ENCODE measurements at regions not wholly inside any gene's neighbourhood (a gene's known extent, or its start where the extent isn't known, plus 50 kb on each side); places are given as distances from the start of the nearest gene placed in this dataset.

DNA sequence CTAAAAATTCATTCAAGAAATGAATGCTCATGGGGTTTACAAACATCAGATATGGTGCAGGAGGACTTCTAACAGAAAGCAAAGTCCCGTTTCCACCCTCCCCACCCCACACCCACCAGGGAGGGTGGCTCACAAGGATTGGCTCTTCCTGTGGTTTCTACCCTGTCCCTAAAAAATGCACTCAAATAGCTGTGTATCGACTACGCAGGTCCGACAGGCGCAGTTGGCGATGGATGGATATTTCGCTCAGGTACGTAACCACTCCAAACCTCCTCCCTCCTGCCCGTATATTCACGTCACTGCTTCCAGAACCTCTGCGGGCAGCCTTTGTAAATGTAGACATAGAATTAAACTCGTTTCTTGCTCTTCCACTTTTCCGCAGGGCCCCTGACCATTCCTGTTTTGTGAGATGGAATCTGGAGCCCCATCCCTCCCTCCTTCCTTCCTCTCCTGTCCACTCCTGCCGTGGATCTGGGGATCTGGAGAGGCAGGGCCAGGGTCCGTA, 264.3 kb downstream of the BMP7 start:
- Histone ChIP-seq H3K27ac (no peak overlapping the region), H3K4me3 (no peak overlapping the region), H3K9me3 (ENCODE audit: low read depth, low read length) (no peaks in the 10 kb centered on the region), H3K9ac (ENCODE audit: insufficient read length) (no peak overlapping the region), H3K36me3 (ENCODE audit: insufficient read depth, low read length) (no peaks in the 10 kb centered on the region)
- DNase-seq (ENCODE audit: low read depth, low spot score) = no peak
- TF ChIP-seq POLR2AphosphoS5 (IDR thresholded peaks at IDR 0.05; ENCODE audit: borderline replicate concordance, low read depth, low read length) = no peak
- TF ChIP-seq EZH2 (IDR thresholded peaks at IDR 0.05) = no peak
- TF ChIP-seq FOXP2 (optimal IDR thresholded peaks at IDR 0.05; ENCODE audit: control extremely low read depth, extremely low read length, insufficient read depth) = no peak

DNA sequence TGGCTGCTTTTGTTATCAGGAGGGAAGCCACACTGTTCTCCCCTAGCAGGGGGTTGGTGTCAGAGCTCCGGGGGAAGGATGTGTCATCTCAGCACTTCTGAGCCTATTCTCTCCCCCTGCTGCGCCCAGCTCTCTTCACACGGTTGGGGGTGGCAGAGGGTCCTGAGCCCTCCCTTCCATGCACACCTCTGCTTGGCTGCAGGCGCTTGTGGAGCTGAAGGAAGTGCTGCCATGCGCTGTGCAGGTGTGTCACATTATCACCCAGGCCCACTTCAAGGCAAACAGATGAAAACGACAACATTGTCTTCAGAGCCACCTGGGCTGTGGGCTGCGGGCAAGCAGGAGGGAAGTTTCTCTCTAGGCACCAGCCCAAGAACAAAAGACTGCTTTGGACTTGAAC, 263.4 kb downstream of the BMP7 start:
- H3K36me3 ChIP-seq (ENCODE audit: insufficient read depth, low read length) = no peaks in the 10 kb centered on the region
- TF ChIP-seq POLR2AphosphoS5 (IDR thresholded peaks at IDR 0.05; ENCODE audit: borderline replicate concordance, low read depth, low read length) (no peak), FOXP2 (optimal IDR thresholded peaks at IDR 0.05; ENCODE audit: control extremely low read depth, extremely low read length, insufficient read depth) (no peak), EZH2 (IDR thresholded peaks at IDR 0.05) (no peak)
- H3K9me3 ChIP-seq (ENCODE audit: low read depth, low read length) = no peaks in the 10 kb centered on the region
- no peak for DNase-seq (ENCODE audit: low read depth, low spot score)
- no peak overlapping the region for H3K27ac ChIP-seq
- H3K9ac ChIP-seq (ENCODE audit: insufficient read length) = no peak overlapping the region
- no peak overlapping the region for H3K4me3 ChIP-seq

DNA sequence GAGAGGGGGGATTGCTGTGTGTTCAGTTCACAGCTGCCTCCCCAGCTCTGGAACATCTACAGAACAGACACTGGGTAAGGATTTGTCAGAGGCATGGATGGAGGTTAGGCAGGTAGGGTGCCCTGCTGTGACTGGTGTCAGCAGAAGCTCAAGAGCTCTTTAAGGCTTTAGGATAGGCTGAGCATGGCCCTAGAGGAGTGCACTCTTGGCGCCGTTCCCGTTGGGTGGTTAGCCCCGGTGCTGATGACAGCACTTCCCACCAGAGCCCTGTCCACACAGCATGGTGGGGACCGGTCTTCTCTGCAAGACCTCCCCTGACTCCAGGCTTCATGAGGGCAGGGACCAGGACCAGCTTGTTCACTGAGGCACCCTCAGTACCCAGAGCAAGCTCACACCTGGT, 262.0 kb downstream of the BMP7 start:
- no peak overlapping the region for H3K9ac ChIP-seq (ENCODE audit: insufficient read length)
- no peaks in the 10 kb centered on the region for H3K9me3 ChIP-seq (ENCODE audit: low read depth, low read length)
- no peak overlapping the region for H3K27ac ChIP-seq
- H3K36me3 ChIP-seq (ENCODE audit: insufficient read depth, low read length) = no peaks in the 10 kb centered on the region
- DNase-seq (ENCODE audit: low read depth, low spot score) = no peak
- TF ChIP-seq EZH2 (IDR thresholded peaks at IDR 0.05) (no peak), POLR2AphosphoS5 (IDR thresholded peaks at IDR 0.05; ENCODE audit: borderline replicate concordance, low read depth, low read length) (no peak), FOXP2 (optimal IDR thresholded peaks at IDR 0.05; ENCODE audit: control extremely low read depth, extremely low read length, insufficient read depth) (no peak)
- no peak overlapping the region for H3K4me3 ChIP-seq

DNA sequence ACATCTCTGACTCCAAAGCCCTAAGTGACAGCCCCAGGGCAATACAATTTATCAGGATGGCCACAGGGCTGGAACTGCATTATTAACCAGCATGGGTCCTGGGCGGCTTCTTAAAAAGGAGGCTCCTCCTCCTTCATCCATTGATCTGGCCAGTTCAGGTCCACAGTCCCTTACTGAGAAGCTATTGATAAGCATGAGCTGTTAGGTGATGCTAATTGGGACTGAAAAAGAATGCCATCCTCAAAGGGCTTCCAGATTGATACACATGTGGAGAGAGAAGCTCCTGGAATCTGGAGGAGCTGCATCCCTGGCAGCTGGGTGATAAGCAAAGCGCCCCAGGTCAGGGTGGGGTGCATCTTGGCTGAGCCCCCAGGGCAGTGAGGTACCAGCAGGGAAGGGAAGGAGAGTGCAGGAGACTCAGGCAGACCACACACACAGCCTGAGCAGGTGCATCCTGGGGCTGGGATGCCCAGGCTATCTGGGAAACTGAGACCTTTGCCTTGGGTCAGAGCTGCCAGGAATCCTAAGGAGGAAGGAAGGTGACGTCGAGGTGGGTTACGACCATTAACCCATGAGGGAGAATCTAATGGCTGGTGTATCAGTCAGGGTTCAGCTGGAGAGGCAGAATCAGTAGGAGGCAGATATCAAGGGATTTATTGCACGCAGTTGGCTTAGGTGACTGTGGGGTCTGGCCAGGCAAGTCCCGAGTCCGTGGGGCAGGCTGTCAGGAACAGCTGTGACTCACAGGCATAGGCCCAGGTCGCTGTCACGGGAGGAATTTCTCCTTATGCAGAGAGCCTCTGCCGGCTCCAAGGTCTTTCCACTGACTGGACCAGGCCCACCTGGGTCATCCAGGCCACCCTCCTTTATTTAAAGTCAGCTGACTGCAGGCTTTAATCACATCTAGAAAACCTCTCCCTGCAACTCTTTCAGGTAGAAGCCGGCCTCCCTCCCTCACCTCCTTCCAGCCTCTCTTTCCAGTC, 261.2 kb downstream of the BMP7 start:
- H3K4me3 ChIP-seq = no peak overlapping the region
- no peak overlapping the region for H3K9ac ChIP-seq (ENCODE audit: insufficient read length)
- no peak for DNase-seq (ENCODE audit: low read depth, low spot score)
- no peak overlapping the region for H3K27ac ChIP-seq
- H3K9me3 ChIP-seq (ENCODE audit: low read depth, low read length) = no peaks in the 10 kb centered on the region
- no peak for TF ChIP-seq EZH2 (IDR thresholded peaks at IDR 0.05)
- no peak for TF ChIP-seq POLR2AphosphoS5 (IDR thresholded peaks at IDR 0.05; ENCODE audit: borderline replicate concordance, low read depth, low read length)
- no peak for TF ChIP-seq FOXP2 (optimal IDR thresholded peaks at IDR 0.05; ENCODE audit: control extremely low read depth, extremely low read length, insufficient read depth)
- no peaks in the 10 kb centered on the region for H3K36me3 ChIP-seq (ENCODE audit: insufficient read depth, low read length)

DNA sequence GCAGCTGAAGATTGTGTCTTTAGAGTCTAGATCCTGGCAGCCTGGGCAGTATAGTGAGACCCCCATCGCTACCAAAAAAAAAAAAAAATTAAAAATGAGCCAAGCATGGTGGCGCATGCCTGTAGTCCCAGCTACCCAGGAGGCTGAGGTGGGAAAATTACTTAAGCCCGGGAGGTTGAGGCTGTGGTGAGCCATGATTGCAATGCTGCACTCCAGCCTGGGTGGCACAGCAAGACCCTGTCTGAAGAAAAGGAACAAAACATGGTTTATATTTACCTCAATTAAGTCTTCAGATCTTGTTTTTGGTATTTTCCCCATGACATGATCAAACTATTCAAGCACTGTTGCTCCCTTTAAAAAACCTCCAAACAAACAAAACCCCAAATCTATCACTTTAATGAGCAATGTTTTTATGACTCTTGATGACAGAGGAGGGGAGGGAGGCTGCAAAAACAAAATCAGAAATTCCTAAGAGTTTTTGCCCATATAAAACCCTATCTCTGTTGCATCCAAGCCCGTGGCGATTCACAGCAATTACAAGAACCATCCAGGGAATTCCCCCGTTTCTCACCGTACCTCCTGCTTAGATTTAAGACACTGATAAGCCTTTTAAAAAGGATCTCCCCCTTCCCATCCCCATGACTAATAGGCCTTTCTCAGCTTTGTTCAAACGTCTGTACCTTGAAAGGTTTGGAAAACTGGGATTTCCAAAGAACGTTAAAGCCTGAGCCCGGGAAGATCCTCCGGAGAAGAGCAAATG, 259.9 kb downstream of the BMP7 start:
- Histone ChIP-seq H3K36me3 (ENCODE audit: insufficient read depth, low read length) (no peaks in the 10 kb centered on the region), H3K9ac (ENCODE audit: insufficient read length) (no peak overlapping the region), H3K4me3 (no peak overlapping the region), H3K27ac (no peak overlapping the region), H3K9me3 (ENCODE audit: low read depth, low read length) (no peaks in the 10 kb centered on the region)
- TF ChIP-seq FOXP2 (optimal IDR thresholded peaks at IDR 0.05; ENCODE audit: control extremely low read depth, extremely low read length, insufficient read depth) = no peak
- DNase-seq (ENCODE audit: low read depth, low spot score) = no peak

DNA sequence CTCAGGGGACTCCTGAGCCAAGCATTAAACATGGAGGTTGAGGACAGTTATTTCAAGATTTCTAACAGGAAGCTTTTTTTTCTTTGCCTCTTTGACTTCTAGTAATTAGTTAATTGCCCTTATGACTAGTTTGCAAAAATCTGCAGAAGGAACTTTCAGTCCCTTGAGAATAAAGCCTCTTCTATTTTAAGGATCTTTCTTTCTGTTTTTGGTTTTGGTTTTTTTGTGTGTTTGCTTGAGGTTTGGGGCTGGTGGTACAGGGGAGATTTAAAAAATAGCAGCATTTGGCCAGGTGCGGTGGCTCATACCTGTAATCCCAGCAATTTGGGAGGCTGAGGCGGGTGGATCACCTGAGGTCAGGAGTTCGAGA, 259.3 kb downstream of the BMP7 start:
- no peak overlapping the region for H3K4me3 ChIP-seq
- DNase-seq (ENCODE audit: low read depth, low spot score) = no peak
- no peaks in the 10 kb centered on the region for H3K36me3 ChIP-seq (ENCODE audit: insufficient read depth, low read length)
- no peak overlapping the region for H3K27ac ChIP-seq
- no peaks in the 10 kb centered on the region for H3K9me3 ChIP-seq (ENCODE audit: low read depth, low read length)
- no peak overlapping the region for H3K9ac ChIP-seq (ENCODE audit: insufficient read length)
- TF ChIP-seq FOXP2 (optimal IDR thresholded peaks at IDR 0.05; ENCODE audit: control extremely low read depth, extremely low read length, insufficient read depth) = no peak
- TF ChIP-seq POLR2AphosphoS5 (IDR thresholded peaks at IDR 0.05; ENCODE audit: borderline replicate concordance, low read depth, low read length) = no peak
- no peak for TF ChIP-seq EZH2 (IDR thresholded peaks at IDR 0.05)

DNA sequence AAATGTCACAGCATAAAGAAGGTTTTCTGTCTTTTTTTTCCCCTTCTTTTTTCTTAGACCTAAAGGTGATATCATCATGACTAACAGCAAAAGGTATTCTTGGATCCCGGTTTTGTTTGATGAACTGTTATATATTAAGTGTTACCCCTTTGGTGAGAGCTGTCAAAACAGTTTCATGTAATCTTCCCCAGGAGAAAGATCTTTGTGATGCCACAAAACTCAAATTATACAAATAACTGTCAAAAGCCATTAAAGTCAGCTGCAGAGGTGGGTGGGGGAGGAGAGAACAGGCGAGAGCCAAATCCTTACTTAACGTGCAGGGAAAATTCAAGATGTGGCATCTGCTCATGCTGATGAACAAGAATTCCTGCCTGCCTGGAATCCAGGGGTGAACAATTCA, 258.2 kb downstream of the BMP7 start:
- TF ChIP-seq FOXP2 (optimal IDR thresholded peaks at IDR 0.05; ENCODE audit: control extremely low read depth, extremely low read length, insufficient read depth) = no peak
- no peak for TF ChIP-seq POLR2AphosphoS5 (IDR thresholded peaks at IDR 0.05; ENCODE audit: borderline replicate concordance, low read depth, low read length)
- no peak for TF ChIP-seq EZH2 (IDR thresholded peaks at IDR 0.05)
- no peak overlapping the region for H3K27ac ChIP-seq
- H3K9ac ChIP-seq (ENCODE audit: insufficient read length) = no peak overlapping the region
- H3K4me3 ChIP-seq = no peak overlapping the region
- DNase-seq (ENCODE audit: low read depth, low spot score) = no peak
- no peaks in the 10 kb centered on the region for H3K36me3 ChIP-seq (ENCODE audit: insufficient read depth, low read length)
- H3K9me3 ChIP-seq (ENCODE audit: low read depth, low read length) = no peaks in the 10 kb centered on the region

DNA sequence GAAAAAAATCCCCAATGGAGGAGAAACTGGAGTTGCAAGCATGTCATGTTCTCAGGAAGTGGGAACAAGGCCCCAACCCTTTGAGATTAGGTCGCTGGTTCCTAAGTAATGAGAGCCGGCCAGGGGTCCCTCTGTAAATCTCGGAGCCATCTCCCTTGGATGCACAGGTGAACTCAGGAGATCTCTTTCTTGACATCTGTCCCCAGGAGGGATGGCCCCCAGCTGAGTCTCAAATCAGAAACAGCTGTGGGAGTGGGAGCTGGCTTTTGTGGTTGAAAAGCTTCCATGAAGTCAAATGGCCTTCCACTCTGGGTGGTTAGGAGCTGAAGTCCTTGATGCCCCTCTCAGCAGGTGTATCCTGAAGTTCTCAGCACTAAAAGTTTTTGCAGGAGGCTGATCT, 257.1 kb downstream of the BMP7 start:
- Histone ChIP-seq H3K36me3 (ENCODE audit: insufficient read depth, low read length) (no peaks in the 10 kb centered on the region), H3K9ac (ENCODE audit: insufficient read length) (no peak overlapping the region), H3K4me3 (no peak overlapping the region), H3K27ac (no peak overlapping the region), H3K9me3 (ENCODE audit: low read depth, low read length) (no peaks in the 10 kb centered on the region)
- no peak for DNase-seq (ENCODE audit: low read depth, low spot score)
- TF ChIP-seq POLR2AphosphoS5 (IDR thresholded peaks at IDR 0.05; ENCODE audit: borderline replicate concordance, low read depth, low read length) (no peak), FOXP2 (optimal IDR thresholded peaks at IDR 0.05; ENCODE audit: control extremely low read depth, extremely low read length, insufficient read depth) (no peak), EZH2 (IDR thresholded peaks at IDR 0.05) (no peak)
